Peyer's patch (tissue), 4 donors: ENCODE measurements at regions not wholly inside any gene's neighbourhood (a gene's known extent, or its start where the extent isn't known, plus 50 kb on each side); places are given as distances from the start of the nearest gene placed in this dataset.

Experiments used
- DNase-seq, 3 donors: peaks; one replicate each; pipeline ENCODE4 v3.0.0-alpha.2; 2017 to 2019
- H3K27ac ChIP-seq, 4 donors: fragments of 200-600 bp; sonication (generic); one replicate each; pipeline ENCODE4 v1.5.1; 2016 to 2019
- H3K27me3 ChIP-seq, 2 donors: fragments of 200-600 bp; sonication (generic); one replicate each; pipeline ENCODE4 v1.5.1; 2019
- H3K36me3 ChIP-seq, 3 donors: fragments of 200-600 bp; sonication (generic); one replicate each; pipeline ENCODE4 v1.5.1; 2016 to 2019
- H3K4me1 ChIP-seq, 4 donors: fragments of 200-600 bp; sonication (generic); one replicate each; pipeline ENCODE4 v1.5.1; 2016 to 2019
- H3K4me3 ChIP-seq, 4 donors: fragments of 200-600 bp; sonication (generic); 1 replicate in 3 of 4; 2 replicates in 1 of 4; pipeline ENCODE4 v1.5.1; 2016 to 2019; ENCODE audit warnings: mild to moderate bottlenecking in 1 of 4
- H3K9me3 ChIP-seq, 4 donors: fragments of 200-600 bp; sonication (generic); one replicate each; pipeline ENCODE4 v1.5.1; 2016 to 2019; ENCODE audit warnings: mild to moderate bottlenecking in 1 of 4
- POLR2A ChIP-seq, 2 donors: fragments of 450-650 bp; IDR thresholded peaks; one replicate each; pipeline ENCODE4 v1.5.1; 2017; ENCODE audit warnings: antibody characterized with exemption in 2 of 2, mild to moderate bottlenecking in 2 of 2, moderate library complexity in 2 of 2
- TF ChIP-seq, protein P1 (sequence below), 6 experiments: fragments of 450-650 bp in 4 of 6; fragments of 200-600 bp in 2 of 6; sonication (generic) in 1 of 6; IDR thresholded peaks; one replicate each; pipeline ENCODE4 v1.5.1; 2017 to 2019; ENCODE audit warnings: antibody characterized with exemption in 6 of 6, mild to moderate bottlenecking in 3 of 6, moderate library complexity in 1 of 6

DNA sequence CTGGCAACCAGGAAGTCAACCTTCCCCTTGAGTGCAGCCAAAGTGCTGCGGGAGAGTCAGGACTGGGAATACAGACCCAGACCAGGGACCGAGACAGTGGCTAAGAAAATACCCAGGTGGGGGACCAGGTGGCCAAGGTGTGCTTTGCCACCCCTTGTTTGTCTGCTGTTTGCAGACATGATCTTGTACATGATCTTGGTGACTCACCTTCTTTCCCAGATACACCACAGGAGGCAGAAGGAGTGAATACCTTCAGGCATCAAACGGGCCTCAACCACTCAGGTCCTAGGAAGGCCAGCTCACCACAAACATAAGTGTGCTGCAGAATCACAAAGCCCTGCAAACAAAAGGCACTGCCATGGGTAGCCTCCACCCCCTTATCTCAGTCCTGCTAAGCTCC is 62.0 kb downstream of the CNGA2 start:
- Histone ChIP-seq H3K27ac (no peak overlapping the region), H3K4me1 (no peaks in the 10 kb centered on the region), H3K36me3 (no peaks in the 10 kb centered on the region), H3K27me3 (no peaks in the 10 kb centered on the region), H3K9me3 (no peaks in the 10 kb centered on the region), H3K4me3 (no peak overlapping the region)
- no peak for DNase-seq
- TF ChIP-seq, protein P1, sequence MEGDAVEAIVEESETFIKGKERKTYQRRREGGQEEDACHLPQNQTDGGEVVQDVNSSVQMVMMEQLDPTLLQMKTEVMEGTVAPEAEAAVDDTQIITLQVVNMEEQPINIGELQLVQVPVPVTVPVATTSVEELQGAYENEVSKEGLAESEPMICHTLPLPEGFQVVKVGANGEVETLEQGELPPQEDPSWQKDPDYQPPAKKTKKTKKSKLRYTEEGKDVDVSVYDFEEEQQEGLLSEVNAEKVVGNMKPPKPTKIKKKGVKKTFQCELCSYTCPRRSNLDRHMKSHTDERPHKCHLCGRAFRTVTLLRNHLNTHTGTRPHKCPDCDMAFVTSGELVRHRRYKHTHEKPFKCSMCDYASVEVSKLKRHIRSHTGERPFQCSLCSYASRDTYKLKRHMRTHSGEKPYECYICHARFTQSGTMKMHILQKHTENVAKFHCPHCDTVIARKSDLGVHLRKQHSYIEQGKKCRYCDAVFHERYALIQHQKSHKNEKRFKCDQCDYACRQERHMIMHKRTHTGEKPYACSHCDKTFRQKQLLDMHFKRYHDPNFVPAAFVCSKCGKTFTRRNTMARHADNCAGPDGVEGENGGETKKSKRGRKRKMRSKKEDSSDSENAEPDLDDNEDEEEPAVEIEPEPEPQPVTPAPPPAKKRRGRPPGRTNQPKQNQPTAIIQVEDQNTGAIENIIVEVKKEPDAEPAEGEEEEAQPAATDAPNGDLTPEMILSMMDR (IDR thresholded peaks at IDR 0.05) = no peak
- no peak for TF ChIP-seq POLR2A (IDR thresholded peaks at IDR 0.05)

DNA sequence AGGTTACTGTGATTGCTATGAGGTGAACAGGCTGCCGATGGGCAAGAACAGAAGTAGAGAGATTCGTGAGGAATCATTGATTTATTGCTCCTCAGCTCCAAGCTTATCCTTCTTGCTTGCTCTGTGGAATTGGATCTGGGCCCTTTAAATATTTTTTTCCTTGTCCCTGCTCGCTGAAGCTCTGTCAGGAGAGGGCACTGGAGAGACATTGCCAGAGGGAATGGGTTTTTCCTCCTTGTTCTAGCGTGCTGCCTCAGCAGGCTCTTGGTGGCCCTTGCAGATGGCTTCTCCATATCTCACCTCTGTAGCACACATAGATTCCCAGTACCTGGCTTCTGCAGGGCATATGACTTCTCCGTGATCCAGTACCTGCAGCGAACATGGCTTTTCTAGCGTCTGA is 67.4 kb downstream of the CNGA2 start:
- H3K9me3 ChIP-seq = no peaks in the 10 kb centered on the region
- no peak overlapping the region for H3K4me3 ChIP-seq
- no peaks in the 10 kb centered on the region for H3K4me1 ChIP-seq
- TF ChIP-seq POLR2A (IDR thresholded peaks at IDR 0.05) = no peak
- TF ChIP-seq, protein P1 (IDR thresholded peaks at IDR 0.05) = peak in 2 of 6 experiments; percentile 10 to 19
- no peaks in the 10 kb centered on the region for H3K27me3 ChIP-seq
- no peak for DNase-seq
- H3K36me3 ChIP-seq = no peaks in the 10 kb centered on the region
- H3K27ac ChIP-seq = no peak overlapping the region

DNA sequence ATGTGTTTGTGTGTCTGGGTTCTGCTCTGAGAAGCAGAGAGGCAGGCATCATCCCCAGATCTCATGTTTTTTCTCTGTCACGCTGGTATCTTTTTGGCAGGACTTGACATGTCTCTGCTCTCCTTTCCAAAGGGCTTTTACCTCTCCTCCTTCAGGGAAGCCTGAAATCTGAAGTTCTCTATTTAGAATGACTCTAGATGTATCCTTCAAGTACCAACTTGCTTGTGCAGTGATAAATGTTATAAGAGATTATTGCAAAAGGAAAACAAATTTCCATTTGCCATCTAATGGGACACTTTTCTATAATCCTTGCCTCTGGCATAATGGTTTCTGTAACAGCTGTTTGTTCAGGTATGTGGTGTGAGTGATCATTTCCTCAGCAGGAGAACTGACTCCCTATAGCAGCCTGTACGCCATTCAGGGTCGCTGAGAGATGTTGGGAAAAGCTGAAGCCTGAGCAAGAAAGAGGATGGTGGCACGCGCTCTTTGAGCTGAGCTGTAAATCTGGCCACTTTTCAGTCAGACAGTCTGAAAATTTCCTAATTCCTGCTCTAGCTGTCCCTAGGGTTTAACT is 72.5 kb downstream of the CNGA2 start:
- no peak for DNase-seq
- Histone ChIP-seq H3K9me3 (no peaks in the 10 kb centered on the region), H3K27me3 (no peaks in the 10 kb centered on the region), H3K4me1 (no peaks in the 10 kb centered on the region), H3K36me3 (no peaks in the 10 kb centered on the region), H3K27ac (no peak overlapping the region), H3K4me3 (no peak overlapping the region)
- TF ChIP-seq, protein P1 (IDR thresholded peaks at IDR 0.05) = no peak
- TF ChIP-seq POLR2A (IDR thresholded peaks at IDR 0.05) = no peak

DNA sequence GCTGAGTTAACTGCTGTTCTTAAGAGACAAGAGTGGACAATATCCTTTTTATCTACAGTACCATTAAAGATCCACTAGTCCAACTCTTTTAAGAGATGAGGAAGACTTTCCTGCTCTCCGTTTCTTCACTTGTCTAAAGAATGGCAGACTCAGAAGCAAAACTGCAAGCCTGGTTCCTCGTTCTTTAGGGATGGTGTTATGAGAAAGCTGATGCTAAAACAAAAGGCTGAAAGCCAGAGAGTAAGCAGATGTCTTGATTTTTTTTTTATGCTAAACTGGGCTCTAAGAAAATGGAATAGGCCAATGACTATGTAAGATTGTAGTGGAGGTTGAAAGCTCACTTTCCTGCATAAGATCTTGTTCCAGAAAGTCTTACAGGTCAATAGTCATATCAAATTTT is 78.1 kb downstream of the CNGA2 start:
- TF ChIP-seq, protein P1 (IDR thresholded peaks at IDR 0.05) = no peak
- no peak for TF ChIP-seq POLR2A (IDR thresholded peaks at IDR 0.05)
- no peak for DNase-seq
- Histone ChIP-seq H3K36me3 (no peaks in the 10 kb centered on the region), H3K4me3 (no peak overlapping the region), H3K27me3 (no peaks in the 10 kb centered on the region), H3K4me1 (no peaks in the 10 kb centered on the region), H3K27ac (no peak overlapping the region), H3K9me3 (no peaks in the 10 kb centered on the region)

- Histone ChIP-seq H3K4me1 (no peaks in the 10 kb centered on the region), H3K36me3 (no peaks in the 10 kb centered on the region), H3K9me3 (no peaks in the 10 kb centered on the region), H3K27ac (no peak overlapping the region), H3K4me3 (no peak overlapping the region), H3K27me3 (no peaks in the 10 kb centered on the region)
- DNase-seq = no peak
- TF ChIP-seq POLR2A (IDR thresholded peaks at IDR 0.05) = no peak
- TF ChIP-seq, protein P1 (IDR thresholded peaks at IDR 0.05) = no peak
Measured at GRCh38 chrX:151814767-151815166, 80.2 kb downstream of the CNGA2 start.

DNA sequence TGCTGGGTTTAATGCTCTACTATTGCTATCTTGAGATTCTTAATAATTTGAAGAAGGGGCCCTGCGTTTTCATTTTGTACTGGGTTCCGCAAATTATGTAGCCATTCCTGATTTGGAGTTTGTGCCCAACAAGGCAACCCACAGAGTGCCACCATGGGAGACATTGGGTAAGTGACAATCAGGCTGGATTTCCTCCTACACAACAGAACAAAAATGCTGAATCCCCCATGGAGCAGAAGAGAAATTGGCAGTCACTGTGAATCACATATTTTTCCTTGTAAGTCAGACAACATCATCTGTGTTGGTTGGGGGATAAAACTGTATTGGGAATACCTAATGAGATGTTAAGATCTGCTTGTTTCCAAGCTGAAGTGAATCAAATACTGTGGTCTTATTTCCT is 80.9 kb downstream of the CNGA2 start:
- no peak for DNase-seq
- H3K36me3 ChIP-seq = no peaks in the 10 kb centered on the region
- TF ChIP-seq POLR2A (IDR thresholded peaks at IDR 0.05) = no peak
- TF ChIP-seq, protein P1 (IDR thresholded peaks at IDR 0.05) = no peak

More for the DNA sequence above, 80.9 kb downstream of the CNGA2 start:
- Histone ChIP-seq H3K27ac (no peak overlapping the region), H3K4me1 (no peaks in the 10 kb centered on the region), H3K27me3 (no peaks in the 10 kb centered on the region), H3K9me3 (no peaks in the 10 kb centered on the region), H3K4me3 (no peak overlapping the region)
